Stimulated activated CD4-positive, alpha-beta T cell treated with anti-CD3 and anti-CD28 coated beads, Interleukin-12 subunit alpha, Interleukin-12 subunit beta, amount 100 ng/mL, for 4 hours (primary cell): ENCODE measurements at regions not wholly inside any gene's neighbourhood (a gene's known extent, or its start where the extent isn't known, plus 50 kb on each side); places are given as distances from the start of the nearest gene placed in this dataset.

Experiments used
- DNase-seq: peaks from one replicate; pipeline ENCODE4 v3.0.0-alpha.2; 2020

DNA sequence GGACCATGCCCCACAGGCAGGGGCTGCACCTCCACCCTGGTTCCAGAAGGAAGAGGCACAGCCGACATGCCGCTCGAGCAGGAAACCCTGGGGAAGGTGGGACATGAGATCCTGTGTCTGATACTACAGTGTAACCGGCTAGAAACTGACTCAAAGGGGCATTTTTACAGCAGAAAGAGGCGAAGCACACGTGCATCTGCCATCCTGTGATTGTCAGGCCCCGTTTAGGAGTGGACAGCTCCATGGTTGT is 62.7 kb downstream of the SIK1 start:
- DNase-seq = no peak

DNA sequence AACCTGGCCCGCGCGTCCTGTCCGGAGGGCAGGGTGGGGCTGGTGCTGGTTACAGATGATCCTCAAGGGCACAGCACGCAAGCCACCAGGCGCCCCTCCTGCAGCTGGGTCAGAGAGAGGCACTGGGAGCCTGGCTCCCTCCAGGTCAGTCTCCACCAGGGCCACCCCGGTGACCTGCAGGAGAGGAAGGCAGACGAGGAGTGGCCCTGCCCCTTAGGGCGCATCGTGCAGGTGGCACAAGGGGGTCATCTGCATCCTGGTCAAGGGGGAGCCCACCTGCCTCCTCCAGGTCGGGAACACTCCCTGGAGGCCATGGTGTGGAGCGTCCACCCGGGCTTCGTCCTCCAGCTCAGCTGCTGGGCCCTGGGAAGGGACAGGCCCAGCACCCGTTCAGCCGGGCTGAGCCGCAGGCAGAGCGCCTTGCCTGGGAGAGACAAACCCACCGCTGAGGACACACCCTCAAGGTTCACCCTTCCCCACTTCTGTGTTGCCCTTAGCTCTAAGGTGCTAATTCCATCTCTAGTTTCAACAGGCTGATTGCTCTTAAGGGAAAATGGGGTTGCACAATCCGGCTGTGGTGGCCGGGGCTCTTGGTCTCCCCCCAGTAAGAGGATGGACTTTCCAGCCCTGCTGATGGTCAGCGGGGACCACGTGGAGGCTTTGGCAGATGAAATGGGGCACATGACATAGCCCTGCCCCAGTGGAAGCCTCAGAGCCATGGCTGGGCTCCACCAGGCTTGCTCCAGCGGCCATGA is 63.2 kb downstream of the SIK1 start:
- DNase-seq = no peak

DNA sequence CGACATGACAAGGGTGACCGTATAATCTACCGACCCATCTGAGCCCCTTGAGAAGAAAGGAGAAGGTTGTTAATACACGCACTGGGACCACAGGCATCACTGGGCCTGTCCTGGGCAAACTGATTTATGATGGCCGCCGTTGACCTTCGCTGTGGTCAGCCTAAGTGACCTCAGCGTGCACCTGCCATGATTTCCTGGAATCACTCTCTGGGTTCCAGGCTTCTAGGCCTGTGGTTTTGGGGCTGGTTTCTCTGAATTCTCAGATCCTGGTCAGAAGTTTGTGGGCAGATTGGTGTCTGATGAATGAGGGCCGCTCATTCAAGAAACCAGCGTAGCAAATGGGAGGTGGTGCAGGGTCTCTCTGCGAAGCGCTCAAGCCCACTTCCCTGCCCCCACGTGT is 64.0 kb downstream of the SIK1 start:
- DNase-seq = no peak

GRCh38 chr21:43362321-43362791 is 64.6 kb downstream of the SIK1 start:
- peak; percentile 66 for DNase-seq

DNA sequence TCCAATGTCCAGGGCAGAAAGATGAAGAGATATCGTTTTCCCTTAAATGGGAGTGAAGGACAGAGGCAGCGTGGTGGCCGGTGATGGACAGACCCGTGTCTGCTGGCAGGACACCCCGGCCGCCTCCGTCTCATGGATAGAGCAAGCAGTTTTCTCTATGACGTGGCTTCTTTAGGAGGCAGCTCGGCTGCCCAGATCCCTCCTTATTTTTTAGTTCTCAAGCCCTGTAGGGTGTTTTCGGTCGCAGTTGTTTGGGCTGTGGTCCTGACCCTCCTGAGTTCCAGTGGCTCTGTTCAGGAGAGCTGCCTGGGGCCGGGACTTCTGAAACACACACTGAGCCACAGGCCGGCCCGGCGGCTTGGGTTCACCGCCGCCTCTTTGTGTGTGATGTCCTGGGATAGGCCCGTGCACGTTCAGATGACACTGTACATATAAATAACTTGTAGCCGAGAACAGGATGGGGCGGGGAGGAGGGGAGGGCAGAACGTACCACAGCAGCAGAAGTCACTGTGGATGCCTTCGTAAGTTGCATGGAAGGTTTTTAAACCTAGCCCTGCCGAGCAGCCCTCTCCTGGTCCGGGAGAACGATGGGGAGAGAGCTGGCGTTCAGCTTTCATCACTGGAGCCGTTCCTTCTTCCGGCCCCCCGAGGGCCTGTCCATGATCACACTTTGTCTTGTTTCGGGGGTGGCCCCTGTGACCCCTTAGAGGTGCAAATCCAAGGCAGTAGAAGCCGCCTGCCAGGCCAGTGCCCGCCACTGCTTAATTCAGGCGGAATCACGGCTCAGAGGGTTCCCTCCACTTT is 65.2 kb downstream of the SIK1 start:
- peak; percentile 24 for DNase-seq

DNA sequence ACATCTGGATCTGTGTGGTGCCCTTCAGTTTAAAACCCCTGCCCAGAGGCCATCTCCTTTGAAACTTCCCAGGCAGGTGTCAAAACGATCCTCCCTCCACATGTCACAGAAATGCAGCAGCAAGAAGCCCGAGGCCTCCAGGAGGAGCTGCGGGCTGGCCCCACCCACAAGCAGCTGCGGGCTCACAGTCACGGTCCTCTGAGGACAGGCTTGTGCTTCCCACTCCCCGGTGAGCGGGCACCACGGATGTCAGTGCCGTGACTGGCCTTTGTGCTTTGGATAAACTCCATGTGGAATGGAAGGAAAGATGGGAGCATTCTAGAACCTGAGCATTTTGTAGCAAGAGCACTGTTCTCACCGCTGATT is 65.8 kb downstream of the SIK1 start:
- DNase-seq = no peak

- no peak for DNase-seq
Observed at GRCh38 chr21:43360441-43361126, 66.3 kb downstream of the SIK1 start.

DNA sequence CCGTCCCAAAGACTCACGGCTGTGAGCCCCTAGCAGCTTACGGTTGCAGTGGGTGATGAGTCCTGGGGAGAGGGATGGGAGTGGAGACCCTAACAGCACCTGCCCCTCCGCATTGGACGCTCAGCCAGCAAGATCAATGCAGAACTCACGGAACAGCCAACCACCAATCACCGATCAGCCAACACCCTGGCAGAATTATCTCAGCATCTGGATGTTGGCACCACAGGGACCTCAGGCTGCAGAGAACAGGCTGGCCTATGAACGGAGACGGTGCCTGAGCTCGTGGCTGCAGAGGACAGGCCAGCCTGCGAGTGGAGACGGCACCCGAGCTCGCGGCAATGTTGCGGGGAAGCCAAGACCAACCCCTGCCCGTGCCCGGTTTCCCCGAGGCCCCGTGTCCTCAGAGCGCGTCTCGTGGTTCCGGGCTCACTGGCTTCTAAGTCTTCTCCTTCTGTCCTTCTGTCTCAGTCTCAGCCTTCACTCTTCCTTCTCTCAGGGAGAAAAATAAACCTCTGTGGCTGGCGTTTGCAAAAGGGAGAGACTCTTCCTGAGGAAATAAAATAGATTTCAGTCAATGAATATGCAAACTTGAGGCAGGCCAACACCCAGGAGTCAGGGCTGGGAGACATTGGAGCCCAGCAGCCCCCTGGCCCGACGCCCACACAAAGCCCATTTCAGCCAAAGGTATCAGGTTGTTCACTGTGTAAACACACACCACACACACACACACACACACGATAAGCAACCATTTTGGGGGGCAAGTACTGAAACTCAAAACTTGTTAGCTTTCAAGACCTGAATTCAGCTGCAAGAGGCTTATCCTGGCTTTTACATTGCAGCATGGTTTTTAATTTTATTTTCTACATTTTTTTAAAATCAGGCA is 67.8 kb downstream of the SIK1 start:
- no peak for DNase-seq

GRCh38 chr21:43357715-43358430 is 69.1 kb downstream of the SIK1 start:
- no peak for DNase-seq

GRCh38 chr21:43355925-43356289 is 71.0 kb downstream of the SIK1 start:
- no peak for DNase-seq

- DNase-seq = no peak
Observed at GRCh38 chr21:43355266-43355924, 71.5 kb downstream of the SIK1 start.

DNA sequence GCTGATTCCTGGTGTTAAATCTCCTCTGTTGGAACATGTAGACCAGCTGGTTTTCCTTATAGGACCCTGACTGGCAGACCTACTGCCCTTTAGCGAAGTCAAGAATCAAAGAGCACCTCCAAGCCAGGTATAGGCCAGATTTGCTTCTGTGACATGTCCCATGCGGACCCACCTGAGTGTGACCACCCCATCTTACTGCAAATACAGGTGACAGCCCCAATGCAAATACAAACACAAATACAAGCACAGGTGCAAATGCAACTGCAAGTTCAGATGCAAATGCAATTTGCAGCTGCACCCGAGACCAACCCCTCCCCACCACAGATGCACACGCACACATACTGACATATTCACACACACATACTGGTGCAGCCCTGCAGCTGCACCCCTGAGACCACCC is 72.3 kb downstream of the SIK1 start:
- no peak for DNase-seq

DNA sequence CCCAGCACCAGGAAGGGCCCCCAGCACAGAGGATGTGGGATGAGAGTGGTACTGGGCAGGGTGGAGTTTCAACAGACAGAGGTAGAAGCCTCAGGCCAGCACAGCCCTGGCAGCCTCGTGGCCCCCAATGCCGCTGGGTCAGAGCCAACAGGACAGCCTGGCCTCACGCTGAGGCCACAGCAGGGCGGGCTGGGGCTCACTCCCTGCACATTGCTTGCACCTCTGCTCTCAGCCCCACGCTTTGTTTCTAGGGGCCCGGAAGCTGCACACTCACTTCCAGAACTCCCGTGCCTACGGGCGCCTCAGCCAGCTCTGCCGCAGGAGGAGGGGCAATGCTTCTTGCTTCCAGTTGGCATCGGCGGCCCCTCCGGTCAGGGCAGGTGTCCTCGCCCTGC is 72.9 kb downstream of the SIK1 start:
- DNase-seq = no peak

GRCh38 chr21:43353282-43354025 is 73.5 kb downstream of the SIK1 start:
- DNase-seq = no peak

- DNase-seq = no peak
Observed at GRCh38 chr21:43352568-43353281, 74.2 kb downstream of the SIK1 start.

- no peak for DNase-seq
Observed at GRCh38 chr21:43352154-43352537, 74.8 kb downstream of the SIK1 start.

DNA sequence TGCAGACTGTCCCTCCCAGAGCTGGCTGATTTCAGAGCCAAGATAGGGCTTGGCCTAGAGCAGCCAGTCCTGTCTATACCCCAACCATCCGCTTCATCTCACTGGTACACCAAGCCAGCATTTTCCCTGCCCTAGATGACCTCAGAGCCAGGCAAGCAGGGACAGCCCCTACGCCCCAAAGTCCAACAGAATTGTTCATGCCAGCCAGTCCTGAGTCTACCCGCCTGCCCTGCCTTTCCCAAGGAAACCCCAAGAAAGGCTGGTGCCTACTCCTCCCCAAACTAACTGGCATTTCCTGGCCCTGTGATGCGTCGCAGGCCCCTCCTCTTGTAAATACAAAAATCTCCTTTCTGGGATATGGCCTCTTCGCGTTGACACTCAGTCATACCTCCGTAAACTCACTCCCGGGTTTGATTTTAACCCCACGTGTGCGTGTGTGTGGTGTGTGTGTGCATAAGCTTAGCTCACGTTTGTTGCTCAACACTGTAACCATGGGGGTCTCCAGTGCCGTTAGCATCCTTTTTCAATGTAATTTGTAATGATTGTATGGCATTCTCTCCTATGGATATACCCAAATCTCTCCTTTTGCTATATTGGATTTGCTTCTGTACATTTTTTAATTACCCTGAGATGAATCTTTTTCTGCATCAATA is 75.3 kb downstream of the SIK1 start:
- no peak for DNase-seq

- no peak for DNase-seq
Observed at GRCh38 chr21:43349644-43350043, 77.3 kb downstream of the SIK1 start.

DNA sequence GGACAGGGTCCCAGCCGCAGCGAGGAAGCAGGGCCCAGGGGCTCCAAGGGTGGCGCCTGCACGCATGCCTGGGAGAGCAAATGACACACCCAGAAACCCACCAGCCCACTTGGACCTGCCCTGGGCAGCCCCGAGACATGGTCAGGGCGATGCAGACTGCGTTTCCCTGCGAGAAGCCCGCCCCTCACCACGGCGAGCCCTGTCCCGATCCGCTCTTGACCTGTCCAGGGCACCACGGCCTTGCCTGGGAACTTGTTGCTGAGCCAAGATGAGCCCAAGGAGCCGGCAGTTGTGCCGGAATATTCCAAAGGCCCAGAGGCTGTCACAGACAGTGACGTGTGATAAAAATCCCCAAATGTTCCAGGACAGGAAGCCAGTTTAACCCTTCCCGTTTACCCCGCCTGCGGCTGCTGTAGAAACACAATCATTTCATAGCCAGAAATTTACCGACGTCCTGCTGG is 78.1 kb downstream of the SIK1 start:
- no peak for DNase-seq
